OCI-LY7 (cell line): ENCODE measurements at regions not wholly inside any gene's neighbourhood (a gene's known extent, or its start where the extent isn't known, plus 50 kb on each side); places are given as distances from the start of the nearest gene placed in this dataset.

Source experiments
- BruUV-seq: library from RNA; stranded (reverse); fragments of 400-500 nt; replicated peaks from 2 replicates; lab custom pipeline; 2021; lab: Mats Ljungman, UMichigan
- CTCF ChIA-PET: fragments of 300-600 bp; sonication (Branson Sonifier 250); formaldehyde crosslinking; loops from one replicate; lab custom pipeline; 2022; ENCODE audit warnings: antibody characterized with exemption; ENCODE audit not compliant: unreplicated experiment; lab: Charles Lee
- POLR2A ChIA-PET: fragments of 300-600 bp; sonication (Branson Sonifier 250); formaldehyde crosslinking; loops from one replicate; lab custom pipeline; 2022; ENCODE audit warnings: antibody characterized with exemption; lab: Charles Lee
- DNase-seq: peaks from one replicate; pipeline ENCODE4 v3.0.0-alpha.2; 2015; ENCODE audit warnings: low spot score
- H2AFZ ChIP-seq: fragments of 200-600 bp; sonication (generic), shearing (Covaris generic); 2 replicates; pipeline ENCODE4 v1.6.1; 2014; ENCODE audit warnings: mild to moderate bottlenecking, antibody characterized with exemption, low read length, moderate library complexity
- H3K27ac ChIP-seq: fragments of 200-600 bp; sonication (generic); 2 replicates; pipeline ENCODE4 v1.5.1; 2014; ENCODE audit warnings: mixed run types, low read depth, mild to moderate bottlenecking, moderate library complexity, low read length, inconsistent platforms; ENCODE audit not compliant: poor library complexity, severe bottlenecking
- H3K36me3 ChIP-seq: fragments of 200-600 bp; sonication (generic); 2 replicates; pipeline ENCODE4 v1.6.1; 2014; ENCODE audit warnings: mild to moderate bottlenecking, antibody characterized with exemption, low read length, moderate library complexity, mixed read lengths; ENCODE audit not compliant: insufficient read depth
- H3K4me1 ChIP-seq: fragments of 200-600 bp; sonication (generic); 2 replicates; pipeline ENCODE4 v1.5.1; 2014; ENCODE audit warnings: mild to moderate bottlenecking, low read length; ENCODE audit not compliant: insufficient read depth, poor library complexity, severe bottlenecking
- H3K4me2 ChIP-seq: fragments of 200-600 bp; sonication (generic); 2 replicates; pipeline ENCODE4 v1.6.1; 2014; ENCODE audit warnings: mild to moderate bottlenecking, low read length
- H3K4me3 ChIP-seq: fragments of 200-600 bp; sonication (generic); 2 replicates; pipeline ENCODE4 v1.5.1; 2014; ENCODE audit warnings: mild to moderate bottlenecking, low read depth, low read length; ENCODE audit not compliant: poor library complexity, severe bottlenecking
- H3K79me2 ChIP-seq: fragments of 200-600 bp; sonication (generic); 2 replicates; pipeline ENCODE4 v1.6.1; 2016; ENCODE audit warnings: low read depth, mild to moderate bottlenecking, low read length, moderate library complexity, mixed read lengths; ENCODE audit not compliant: insufficient read depth
- H3K9me2 ChIP-seq: fragments of 200-600 bp; sonication (generic); 2 replicates; pipeline ENCODE4 v1.6.1; 2016; ENCODE audit warnings: mild to moderate bottlenecking, low read length, mixed read lengths; ENCODE audit not compliant: insufficient read depth
- H3K9me3 ChIP-seq: fragments of 200-600 bp; sonication (generic); 2 replicates; pipeline ENCODE4 v1.6.1; 2014; ENCODE audit warnings: mild to moderate bottlenecking, mixed run types, low read length, mixed read lengths
- H4K20me1 ChIP-seq: fragments of 200-600 bp; sonication (generic); 2 replicates; pipeline ENCODE4 v1.6.1; 2014; ENCODE audit warnings: mild to moderate bottlenecking, antibody characterized with exemption, low read length, moderate library complexity, mixed read lengths; ENCODE audit not compliant: insufficient read depth
- EZH2phosphoT487 ChIP-seq: fragments of 200-600 bp; sonication (generic); IDR thresholded peaks from 2 replicates; pipeline ENCODE4 v1.6.1; 2018; ENCODE audit warnings: low read depth, borderline replicate concordance, mild to moderate bottlenecking, mixed run types, antibody characterized with exemption, low read length, moderate library complexity, mixed read lengths
- intact Hi-C: fragments of 100-400 bp; cut with micrococcal nuclease; formaldehyde crosslinking; loops from one replicate; pipeline ENCODE4 v1.10.0; 2022; ENCODE audit not compliant: unreplicated experiment
- TF ChIP-seq, protein P1 (sequence below): fragments of 200-600 bp; sonication (generic); conservative IDR thresholded peaks from 2 replicates; pipeline ENCODE4 v1.5.1; 2014; ENCODE audit warnings: mild to moderate bottlenecking, antibody characterized with exemption, low read length, moderate library complexity, mixed read lengths

DNA sequence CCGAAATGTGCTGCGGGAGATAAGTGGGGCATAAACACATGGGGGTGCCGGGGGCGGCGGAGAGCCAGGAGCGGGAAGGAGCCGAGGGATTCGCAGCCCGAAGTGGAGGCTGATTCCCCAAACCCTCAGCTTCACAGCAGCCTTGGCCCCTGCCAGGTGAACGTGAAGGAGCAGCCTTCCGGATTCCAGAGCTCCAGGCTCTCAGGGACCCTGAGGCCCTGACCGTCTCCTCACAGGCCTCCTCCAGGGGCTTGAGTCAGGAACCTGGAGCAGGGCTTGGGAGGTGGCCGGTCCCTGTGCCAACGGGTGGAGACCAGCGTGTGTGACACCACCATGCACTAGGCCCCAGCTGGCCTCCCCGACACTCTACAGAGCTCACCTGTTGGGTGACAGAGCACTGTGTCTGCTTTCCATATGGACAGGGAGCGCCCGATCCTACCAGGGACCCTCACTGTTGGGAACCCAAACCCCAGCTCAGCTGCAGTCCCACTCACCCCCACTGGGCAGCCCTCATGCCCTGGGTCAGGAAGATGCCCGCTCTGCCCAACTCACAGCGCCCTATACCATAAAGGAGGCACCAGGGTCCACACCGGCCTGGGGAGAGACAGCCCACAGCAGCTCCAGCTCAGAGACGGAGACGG lies 117.6 kb upstream of the OTOS start:
- CTCF ChIA-PET: no interaction called here
- BruUV-seq: no TSS peak
- Histone ChIP-seq H3K27ac (no peak overlapping the region), H3K4me2 (no peak overlapping the region), H3K79me2 (no peaks in the 10 kb centered on the region), H3K36me3 (no peaks in the 10 kb centered on the region), H3K4me3 (no peak overlapping the region), H3K9me2 (no peaks in the 10 kb centered on the region), H3K9me3 (no peaks in the 10 kb centered on the region), H3K4me1 (no peaks in the 10 kb centered on the region), H4K20me1 (no peaks in the 10 kb centered on the region), H2AFZ (no peak overlapping the region)
- POLR2A ChIA-PET: no interaction called here
- intact Hi-C loops: no loop called here
- no peak for TF ChIP-seq EZH2phosphoT487
- TF ChIP-seq, protein P1, sequence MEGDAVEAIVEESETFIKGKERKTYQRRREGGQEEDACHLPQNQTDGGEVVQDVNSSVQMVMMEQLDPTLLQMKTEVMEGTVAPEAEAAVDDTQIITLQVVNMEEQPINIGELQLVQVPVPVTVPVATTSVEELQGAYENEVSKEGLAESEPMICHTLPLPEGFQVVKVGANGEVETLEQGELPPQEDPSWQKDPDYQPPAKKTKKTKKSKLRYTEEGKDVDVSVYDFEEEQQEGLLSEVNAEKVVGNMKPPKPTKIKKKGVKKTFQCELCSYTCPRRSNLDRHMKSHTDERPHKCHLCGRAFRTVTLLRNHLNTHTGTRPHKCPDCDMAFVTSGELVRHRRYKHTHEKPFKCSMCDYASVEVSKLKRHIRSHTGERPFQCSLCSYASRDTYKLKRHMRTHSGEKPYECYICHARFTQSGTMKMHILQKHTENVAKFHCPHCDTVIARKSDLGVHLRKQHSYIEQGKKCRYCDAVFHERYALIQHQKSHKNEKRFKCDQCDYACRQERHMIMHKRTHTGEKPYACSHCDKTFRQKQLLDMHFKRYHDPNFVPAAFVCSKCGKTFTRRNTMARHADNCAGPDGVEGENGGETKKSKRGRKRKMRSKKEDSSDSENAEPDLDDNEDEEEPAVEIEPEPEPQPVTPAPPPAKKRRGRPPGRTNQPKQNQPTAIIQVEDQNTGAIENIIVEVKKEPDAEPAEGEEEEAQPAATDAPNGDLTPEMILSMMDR: no peak
- no peak for DNase-seq

DNA sequence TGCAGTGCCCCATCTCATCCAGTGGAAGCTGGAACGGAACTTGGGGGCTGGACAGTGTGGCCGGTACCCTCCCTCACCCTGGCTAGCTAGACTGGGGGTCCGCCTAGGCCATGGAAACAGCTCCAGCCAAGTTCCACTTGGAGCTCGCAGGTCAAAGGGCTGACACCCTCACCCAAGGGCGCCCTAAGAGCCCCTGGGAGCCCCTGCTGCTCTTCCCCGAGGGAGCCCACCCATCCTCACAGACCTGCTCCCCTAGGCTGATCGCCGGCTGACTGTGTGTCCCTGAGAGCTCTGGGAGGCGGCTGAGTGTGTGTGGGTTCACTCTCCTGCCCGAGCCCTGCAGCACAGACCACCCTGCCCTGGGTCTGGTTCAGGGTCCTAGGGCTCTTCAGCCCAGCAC lies 118.2 kb upstream of the OTOS start:
- Histone ChIP-seq H3K36me3 (no peaks in the 10 kb centered on the region), H3K9me3 (no peaks in the 10 kb centered on the region), H3K4me3 (no peak overlapping the region), H3K79me2 (no peaks in the 10 kb centered on the region), H3K4me1 (no peaks in the 10 kb centered on the region), H4K20me1 (no peaks in the 10 kb centered on the region), H3K9me2 (no peaks in the 10 kb centered on the region), H2AFZ (no peak overlapping the region), H3K27ac (no peak overlapping the region), H3K4me2 (no peak overlapping the region)
- no TSS peak for BruUV-seq
- intact Hi-C loops: no loop called here
- TF ChIP-seq, protein P1: no peak
- no peak for TF ChIP-seq EZH2phosphoT487
- POLR2A ChIA-PET: no interaction called here
- CTCF ChIA-PET: no interaction called here
- no peak for DNase-seq

DNA sequence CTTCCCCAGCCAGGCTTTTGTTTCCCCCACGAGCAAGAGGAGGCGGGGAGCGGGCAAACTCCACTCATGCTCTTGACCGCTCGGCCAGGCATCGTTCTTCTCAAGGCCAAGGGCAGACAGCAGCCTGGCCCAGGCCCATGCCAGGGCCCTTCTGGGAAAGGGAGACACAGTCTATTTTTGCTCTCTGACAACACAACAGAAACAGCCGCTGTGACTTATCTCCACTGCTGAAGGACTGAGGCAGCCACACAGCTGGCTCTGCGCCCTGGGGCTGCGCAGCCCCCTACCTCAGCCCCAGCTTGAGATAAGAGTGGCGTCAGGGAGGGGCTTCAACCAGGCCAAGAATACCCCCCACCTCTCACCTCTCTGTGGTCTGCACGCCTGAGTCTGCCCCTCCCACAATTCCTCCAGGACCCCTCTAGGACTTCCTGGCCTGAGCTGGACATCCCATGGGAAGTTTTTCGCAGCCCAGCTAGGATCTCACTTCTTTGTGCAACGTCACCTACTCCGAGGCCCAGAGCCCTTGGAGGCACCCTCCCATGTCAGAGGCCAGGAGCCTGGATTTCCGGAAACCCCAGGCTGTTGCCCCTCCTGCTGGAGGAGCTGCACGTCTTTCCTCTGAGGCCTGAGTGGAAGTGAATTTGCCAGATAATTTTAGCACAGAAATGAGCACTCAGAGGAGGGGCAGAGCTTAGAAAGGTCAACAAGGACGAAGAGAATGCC lies 118.9 kb upstream of the OTOS start:
- Histone ChIP-seq H4K20me1 (no peaks in the 10 kb centered on the region), H3K9me3 (no peaks in the 10 kb centered on the region), H3K9me2 (no peaks in the 10 kb centered on the region), H3K4me2 (no peak overlapping the region), H3K4me3 (no peak overlapping the region), H2AFZ (no peak overlapping the region), H3K79me2 (no peaks in the 10 kb centered on the region), H3K4me1 (no peaks in the 10 kb centered on the region), H3K36me3 (no peaks in the 10 kb centered on the region), H3K27ac (no peak overlapping the region)
- BruUV-seq: no TSS peak
- no peak for TF ChIP-seq EZH2phosphoT487
- TF ChIP-seq, protein P1: no peak
- intact Hi-C loops: no loop called here
- DNase-seq: no peak
- CTCF ChIA-PET: no interaction called here
- POLR2A ChIA-PET: no interaction called here
